Stimulated activated CD8-positive, alpha-beta memory T cell treated with anti-CD3 and anti-CD28 coated beads, Interleukin-4, amount 100 ng/mL, for 48 hours (primary cell): ENCODE measurements at regions not wholly inside any gene's neighbourhood (a gene's known extent, or its start where the extent isn't known, plus 50 kb on each side); places are given as distances from the start of the nearest gene placed in this dataset.
"Not testable (repeated sequence)": the region's sequence is repeated elsewhere in the genome, so short reads cannot be mapped to it uniquely, and the experiment has no call there.

ENCODE experiments used
- DNase-seq: peaks from one replicate; pipeline ENCODE4 v3.0.0-alpha.2; 2020

DNA sequence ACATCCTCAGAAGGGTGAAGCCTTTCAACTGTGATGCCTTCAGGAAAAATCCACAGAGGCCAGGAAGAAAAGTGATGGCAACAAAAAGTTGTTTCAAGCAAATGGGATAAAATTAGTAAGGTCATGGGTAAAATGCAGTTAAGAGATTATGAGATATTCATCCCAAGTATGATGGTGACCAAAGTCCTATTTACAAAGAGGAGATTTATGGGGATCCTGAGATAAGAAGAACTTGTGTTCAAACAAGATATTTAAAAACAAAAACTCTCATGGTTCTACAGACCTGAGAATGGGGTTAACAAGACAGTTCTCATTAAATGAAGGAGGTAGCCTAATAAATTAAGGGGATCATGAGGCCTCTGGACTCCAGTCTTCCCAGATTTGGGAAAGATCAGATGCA is 184.4 kb downstream of the FCRL5 start:
- DNase-seq, result no peak

DNA sequence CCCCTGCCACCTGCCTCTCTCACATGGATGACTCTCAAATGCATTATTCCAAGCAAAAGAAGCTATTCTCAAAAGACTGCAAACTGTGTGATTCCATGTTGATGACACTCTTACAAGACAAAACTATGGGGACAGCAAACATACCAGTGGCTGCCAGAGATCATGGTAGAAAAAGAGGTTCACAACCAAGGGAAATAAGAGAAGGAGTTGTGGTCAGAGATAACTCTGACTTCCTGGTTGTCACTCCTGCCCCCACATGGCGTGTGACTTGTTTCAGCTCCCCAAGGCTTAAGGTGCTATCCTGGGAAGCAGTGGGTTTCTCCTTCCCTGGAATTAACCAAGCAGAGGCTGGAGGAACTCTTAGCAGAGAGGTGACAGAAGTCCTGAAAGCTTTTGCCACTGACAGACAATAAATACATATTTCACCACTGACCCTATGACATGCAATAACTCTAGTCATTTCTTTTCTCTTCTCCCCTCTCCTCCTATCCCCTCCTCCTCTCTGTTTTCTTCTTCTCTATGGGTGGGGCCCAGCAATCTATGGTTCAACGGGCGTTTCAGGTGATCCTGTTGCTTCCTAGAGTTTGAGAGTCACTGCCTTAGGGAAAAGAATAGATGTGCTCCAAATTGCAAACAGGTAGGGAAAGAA is 185.1 kb downstream of the FCRL5 start:
- DNase-seq, result no peak

- DNase-seq, result no peak
These were observed 187.7 kb downstream of the FCRL5 start for GRCh38 chr1:157364612-157365011.

- no peak for DNase-seq
These were observed 188.6 kb downstream of the FCRL5 start for GRCh38 chr1:157363660-157364140.

GRCh38 chr1:157360023-157360390 is 192.3 kb downstream of the FCRL5 start:
- no peak for DNase-seq

DNA sequence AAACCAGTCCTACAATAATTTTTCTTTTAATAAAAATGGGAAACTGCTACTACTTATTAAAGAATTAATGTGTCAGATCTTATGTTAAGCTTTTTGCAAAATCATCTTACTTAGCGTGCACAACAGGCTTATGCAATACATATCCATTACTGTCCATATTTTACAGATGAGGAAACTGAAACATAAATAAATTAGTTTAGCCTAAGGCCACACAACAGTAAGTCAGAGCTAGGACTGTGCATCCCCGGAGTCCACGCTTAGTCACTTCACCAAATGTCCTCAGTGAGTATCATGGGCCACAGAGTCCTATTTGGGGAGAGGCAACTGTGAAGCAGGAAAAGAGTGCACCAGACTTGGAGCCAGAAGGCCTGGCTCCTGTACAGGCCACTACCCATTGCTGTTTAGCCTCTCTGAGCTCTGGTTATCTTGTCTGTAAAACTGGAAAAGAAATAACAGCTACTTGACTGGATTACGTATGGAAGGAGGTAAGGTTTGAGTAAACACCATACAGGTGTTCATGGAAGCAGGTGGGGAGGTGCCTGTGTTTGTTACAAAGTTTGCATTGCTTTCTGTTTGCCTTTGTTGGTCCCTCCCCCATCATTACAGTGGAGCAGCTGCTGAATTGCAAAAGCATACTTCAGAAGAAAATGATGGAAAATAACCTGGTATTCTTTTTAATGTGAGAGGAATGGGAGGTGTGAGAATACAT is 192.8 kb downstream of the FCRL5 start:
- no peak for DNase-seq

DNA sequence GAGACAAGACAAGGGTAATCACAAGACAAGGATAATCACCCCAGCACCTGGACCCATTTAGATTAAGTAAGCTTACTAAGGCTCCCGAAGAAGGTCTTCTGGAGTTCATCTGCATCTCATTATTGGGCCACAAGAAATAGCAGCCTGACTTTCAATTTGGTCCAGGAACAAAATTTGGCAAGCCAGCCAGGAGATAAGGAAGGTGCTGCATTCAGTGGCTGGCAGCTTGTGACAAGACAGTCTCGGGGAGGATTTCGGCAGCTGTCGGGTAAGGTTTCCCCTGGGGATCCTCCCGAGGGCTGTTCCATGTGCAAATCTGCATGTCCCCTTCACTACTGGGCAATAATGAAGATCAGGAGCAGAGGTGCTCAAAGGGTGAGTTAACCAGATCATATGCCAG is 195.2 kb downstream of the FCRL5 start:
- DNase-seq, result no peak

GRCh38 chr1:157356601-157357000 is 195.7 kb downstream of the FCRL5 start:
- no peak for DNase-seq

- DNase-seq, result no peak
These were observed 198.8 kb downstream of the FCRL5 start for GRCh38 chr1:157353546-157353945.

DNA sequence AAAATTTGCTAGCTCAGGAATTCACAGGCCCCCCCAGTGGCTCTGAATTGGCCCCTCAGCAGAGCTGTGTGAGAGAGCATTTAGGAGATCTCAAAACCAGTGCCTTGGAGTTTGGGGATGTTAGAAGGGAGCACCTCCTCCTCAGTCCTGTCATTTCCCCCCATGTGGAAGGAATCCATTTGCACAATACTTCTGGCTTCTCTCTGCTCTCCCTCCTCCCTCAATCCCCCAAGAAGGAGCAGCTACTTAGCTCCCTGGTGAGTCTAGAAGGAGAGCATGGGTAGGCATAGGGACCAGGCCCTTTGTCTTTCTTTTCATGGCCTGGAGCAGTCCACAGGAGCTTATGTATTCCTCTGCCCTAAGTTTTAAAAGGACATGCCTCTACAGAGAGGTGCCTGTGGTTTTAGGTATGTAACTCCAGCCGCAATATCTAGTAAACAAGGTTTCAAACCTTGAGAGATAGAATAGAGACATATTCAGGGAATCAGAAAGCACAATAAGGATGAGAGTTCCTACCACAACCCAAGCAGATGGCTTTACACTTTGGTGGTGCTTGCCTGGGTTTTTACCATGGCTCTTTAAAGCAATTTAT is 199.4 kb downstream of the FCRL5 start:
- no peak for DNase-seq

DNA sequence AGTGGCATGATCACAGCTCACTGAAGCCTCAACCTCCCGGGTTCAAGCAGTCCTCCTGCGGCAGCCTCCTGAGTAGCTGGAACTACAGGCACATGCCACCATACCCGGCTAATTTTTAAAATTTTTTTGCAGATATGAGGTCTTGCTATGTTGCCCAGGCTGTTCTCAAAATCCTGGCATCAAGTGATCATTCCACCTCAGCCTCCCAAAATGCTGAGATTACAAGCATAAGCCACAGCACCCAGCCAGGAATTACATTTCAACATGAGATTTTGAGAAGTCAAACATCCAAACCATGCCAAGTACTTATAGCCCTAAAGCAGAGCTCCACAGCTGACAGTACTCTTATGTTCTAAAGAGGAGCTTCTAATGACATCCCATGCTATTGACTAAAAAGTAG is 200.1 kb downstream of the FCRL5 start:
- no peak for DNase-seq

GRCh38 chr1:157351800-157352199 is 200.5 kb downstream of the FCRL5 start:
- not testable (repeated sequence) for DNase-seq

DNA sequence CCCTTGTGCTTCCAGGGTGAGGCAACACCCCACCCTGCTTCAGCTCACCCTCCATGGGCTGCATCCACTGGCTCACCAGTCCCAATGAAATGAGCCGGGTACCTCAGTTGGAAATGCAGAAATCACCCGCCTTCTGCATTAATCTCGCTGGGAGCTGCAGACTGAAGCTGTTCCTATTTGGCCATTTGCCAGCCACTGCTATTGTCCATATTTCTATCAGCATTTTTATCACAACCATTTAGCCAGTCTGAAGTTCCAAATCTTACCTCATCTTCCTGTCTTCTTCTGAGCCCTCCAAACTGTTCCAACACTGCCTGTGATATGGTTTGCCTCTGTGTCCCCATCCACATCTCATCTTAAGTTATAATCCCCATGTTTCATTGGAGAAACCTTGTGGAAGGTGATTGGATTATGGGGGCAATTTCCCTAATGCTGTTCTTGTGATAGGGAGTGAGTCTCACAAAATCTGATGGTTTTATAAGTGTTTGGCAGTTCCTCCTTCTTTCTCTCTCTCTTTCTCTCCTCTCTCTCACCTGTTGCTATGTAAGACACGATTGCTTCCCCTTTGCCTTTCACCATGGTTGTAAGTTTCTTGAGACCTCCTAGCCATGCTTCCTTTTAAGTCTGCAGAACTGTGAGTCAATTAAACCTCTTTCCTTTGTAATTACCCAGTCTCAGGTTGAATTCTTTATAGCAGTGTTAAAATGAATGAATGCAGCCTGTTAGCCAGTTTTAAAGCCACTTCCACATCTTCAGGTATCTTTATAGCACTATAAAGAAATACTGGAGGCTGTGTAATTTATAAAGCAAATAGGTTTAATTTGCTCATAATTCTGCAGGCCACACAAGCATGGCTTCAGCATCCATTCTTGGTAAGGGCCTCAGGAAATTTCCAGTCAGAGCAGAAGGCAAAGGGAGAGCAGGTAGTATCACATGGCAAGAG is 203.5 kb downstream of the FCRL5 start:
- DNase-seq, result no peak

DNA sequence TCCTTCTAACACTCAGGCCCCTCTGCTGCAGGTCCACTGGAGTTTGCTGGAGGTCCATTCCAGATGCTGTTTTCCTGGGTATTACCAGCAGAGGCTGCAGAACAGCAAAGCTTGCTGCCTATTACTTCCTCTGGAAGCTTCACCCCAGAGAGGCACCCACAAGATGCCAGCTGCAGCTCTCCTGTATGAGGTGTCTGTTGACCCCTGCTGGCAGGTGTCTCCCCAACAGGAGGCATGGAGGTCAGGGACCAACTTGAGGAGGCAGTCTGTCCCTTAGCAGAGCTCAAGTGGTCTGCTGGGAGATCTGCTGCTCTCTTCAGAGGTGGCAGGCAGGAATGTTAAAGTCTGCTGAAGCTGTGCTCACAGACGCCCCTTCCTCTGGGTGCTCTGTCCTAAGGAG is 204.8 kb downstream of the FCRL5 start:
- DNase-seq, result no peak

DNA sequence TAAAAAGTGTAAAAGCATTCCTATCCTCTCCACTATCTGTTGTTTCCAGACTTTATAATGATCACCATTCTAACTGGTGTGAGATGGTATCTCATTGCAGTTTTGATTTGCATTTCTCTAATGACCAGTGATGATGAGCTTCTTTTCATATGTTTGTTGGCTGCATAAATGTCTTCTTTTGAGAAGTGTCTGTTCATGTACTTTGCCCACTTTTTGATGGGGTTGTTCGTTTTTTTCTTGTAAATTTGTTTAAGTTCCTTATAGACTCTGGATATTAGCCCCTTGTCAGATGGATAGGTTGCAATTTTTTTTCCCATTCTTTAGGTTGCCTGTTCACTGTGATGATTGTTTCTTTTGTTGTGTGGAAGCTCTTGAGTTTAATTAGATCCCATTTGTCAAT is 199.6 kb upstream of the ETV3 start:
- DNase-seq, result not testable (repeated sequence)

DNA sequence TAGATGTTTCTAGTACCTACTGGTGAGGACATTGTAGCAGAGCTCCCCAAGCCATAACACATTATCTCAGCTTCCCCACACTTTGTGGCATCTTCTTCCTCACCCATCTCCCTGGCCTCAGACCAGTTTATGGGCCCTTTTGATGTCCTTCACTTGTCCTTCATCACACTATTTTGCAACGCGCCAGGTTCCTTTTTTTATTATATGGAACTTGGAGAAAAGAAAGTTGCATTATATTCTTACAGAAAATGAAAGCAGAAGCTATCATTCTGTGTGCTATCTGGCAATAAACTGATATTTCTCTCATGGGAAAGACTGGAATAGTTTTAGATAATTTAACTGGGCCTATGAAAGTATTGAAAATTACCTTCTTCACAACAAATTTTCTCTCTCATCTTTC is 196.9 kb upstream of the ETV3 start:
- DNase-seq, result no peak

DNA sequence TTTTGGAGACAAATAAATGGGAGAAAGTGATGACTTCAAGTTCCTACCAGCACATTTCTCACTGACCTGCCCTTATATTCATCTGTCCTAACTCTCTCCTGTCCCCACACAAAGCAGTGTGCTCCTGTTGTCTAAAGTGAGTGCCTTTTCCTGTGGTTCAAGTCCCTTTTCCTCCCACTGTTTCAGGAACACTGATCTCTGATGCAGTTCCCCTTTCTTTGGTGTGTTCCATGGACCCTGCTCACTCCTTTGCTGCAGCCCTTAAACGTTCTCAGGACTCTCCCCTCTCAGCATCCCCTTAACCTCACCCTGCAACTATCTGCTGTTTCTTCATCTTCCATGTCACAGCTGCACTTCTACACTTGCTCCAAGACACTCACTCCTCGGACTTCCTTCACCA is 195.8 kb upstream of the ETV3 start:
- no peak for DNase-seq

- DNase-seq, result not testable (repeated sequence)
These were observed 192.0 kb upstream of the ETV3 start for GRCh38 chr1:157330177-157330576.

DNA sequence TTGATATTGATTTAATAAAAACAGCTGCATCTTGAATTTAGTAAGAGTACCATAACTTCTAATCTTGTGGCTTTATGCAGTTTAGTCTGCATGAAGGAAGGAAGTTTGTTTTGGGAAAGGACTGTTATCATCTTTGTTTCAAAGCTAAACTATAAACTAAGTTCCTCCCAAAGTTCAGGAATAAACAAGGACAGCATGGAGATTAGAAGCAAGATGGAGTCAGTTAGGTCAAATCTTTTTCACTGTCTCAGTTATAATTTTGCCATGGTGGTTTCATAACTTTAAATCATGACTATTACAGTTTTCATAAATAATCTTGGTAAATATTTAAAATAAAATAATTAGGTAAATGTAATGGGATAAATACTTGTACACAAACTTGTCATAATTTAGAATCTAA is 189.9 kb upstream of the ETV3 start:
- DNase-seq, result not testable (repeated sequence)

DNA sequence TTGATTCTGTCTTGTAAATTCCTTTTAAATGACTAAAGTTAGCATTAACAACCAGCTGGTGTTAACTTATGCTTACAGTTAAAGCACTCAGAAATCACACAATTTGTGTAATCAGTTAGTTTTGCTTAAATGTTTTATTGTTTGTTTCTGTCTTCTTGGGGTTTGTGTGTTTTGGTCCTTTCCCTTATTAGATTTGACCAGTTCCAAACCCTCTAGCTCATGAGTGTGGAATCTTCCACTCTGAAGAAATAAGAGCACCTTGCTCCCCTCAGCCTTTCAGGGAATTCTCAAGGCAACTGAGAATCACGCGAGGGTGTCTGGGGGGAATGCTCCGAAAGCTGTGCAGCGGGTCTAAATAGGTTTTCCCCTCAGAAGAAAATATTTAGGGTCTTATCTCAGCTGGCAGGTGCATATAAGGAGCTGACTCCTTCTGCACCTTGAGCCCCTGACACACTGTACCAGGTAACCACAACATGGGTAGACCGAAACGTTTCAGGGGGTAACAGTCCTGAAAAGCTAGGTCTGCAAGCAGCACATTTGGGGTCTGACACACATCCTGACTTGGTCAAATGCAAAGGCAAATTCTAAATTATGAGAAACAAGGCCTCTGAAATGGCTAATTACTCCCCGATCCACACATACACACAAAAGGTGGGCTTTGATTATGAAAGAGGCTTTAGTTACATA is 188.1 kb upstream of the ETV3 start:
- DNase-seq, result no peak

DNA sequence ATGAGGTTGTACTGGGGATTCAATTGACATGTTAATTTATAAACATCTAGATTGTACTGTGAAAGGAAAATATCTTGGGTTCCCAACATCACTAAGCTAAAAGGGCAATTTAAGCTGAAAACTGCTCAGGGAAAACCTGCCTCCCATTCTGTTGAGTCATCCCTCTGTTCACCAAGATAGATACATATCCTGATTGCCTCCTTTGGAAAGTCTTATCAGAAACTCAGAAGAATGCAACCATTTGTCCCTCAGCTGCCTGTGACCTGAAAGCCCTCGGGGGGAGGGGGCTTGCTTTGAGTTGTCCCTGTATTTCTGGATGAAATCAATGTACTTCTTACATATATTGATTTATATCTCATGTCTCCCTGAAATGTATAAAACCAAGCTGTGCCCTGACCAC is 187.0 kb upstream of the ETV3 start:
- no peak for DNase-seq

GRCh38 chr1:157321972-157322371 is 183.8 kb upstream of the ETV3 start:
- DNase-seq, result not testable (repeated sequence)

- DNase-seq, result no peak
These were observed 181.4 kb upstream of the ETV3 start for GRCh38 chr1:157319567-157319966.
